Sigmoid colon (tissue), 6 donors: ENCODE measurements at regions not wholly inside any gene's neighbourhood (a gene's known extent, or its start where the extent isn't known, plus 50 kb on each side); places are given as distances from the start of the nearest gene placed in this dataset.

Experiments used
- DNase-seq: peaks from one replicate; pipeline ENCODE4 v3.0.0-alpha.2; 2019
- H3K27ac ChIP-seq, 4 donors: fragments of 200-600 bp; sonication (generic); one replicate each; pipeline ENCODE4 v1.5.1; 2016 to 2019; ENCODE audit warnings: mild to moderate bottlenecking in 1 of 4
- H3K27me3 ChIP-seq, 3 donors: fragments of 200-600 bp; sonication (generic); one replicate each; pipeline ENCODE4 v1.5.1; 2019; ENCODE audit warnings: mild to moderate bottlenecking in 1 of 3
- H3K36me3 ChIP-seq, 4 donors: fragments of 200-600 bp; sonication (generic); one replicate each; pipeline ENCODE4 v1.5.1; 2016 to 2019
- H3K4me1 ChIP-seq, 4 donors: fragments of 200-600 bp; sonication (generic); one replicate each; pipeline ENCODE4 v1.5.1; 2017 to 2019
- H3K4me3 ChIP-seq, 4 donors: fragments of 200-600 bp; sonication (generic); one replicate each; pipeline ENCODE4 v1.5.1; 2017 to 2019; ENCODE audit warnings: mild to moderate bottlenecking in 2 of 4, moderate library complexity in 1 of 4
- H3K9me3 ChIP-seq, 4 donors: fragments of 200-600 bp in 3 of 4; sonication (generic) in 3 of 4; one replicate each; pipeline versions ENCODE4 v1.5.1 to v1.6.1; 2013 to 2019
- EP300 ChIP-seq, 4 donors: sonication (generic); formaldehyde crosslinking; IDR thresholded peaks; one replicate each; pipeline ENCODE4 v1.6.1; 2017; ENCODE audit warnings: antibody characterized with exemption in 4 of 4
- POLR2A ChIP-seq, 2 donors: fragments of 450-650 bp; IDR thresholded peaks; one replicate each; pipeline ENCODE4 v1.6.1; 2016; ENCODE audit warnings: antibody characterized with exemption in 2 of 2, mild to moderate bottlenecking in 2 of 2, moderate library complexity in 2 of 2
- POLR2AphosphoS5 ChIP-seq, 4 donors: sonication (generic); formaldehyde crosslinking; IDR thresholded peaks; one replicate each; pipeline ENCODE4 v1.6.1; 2017; ENCODE audit warnings: antibody characterized with exemption in 4 of 4
- WGBS, 2 donors: extraction: QIAGEN DNeasy Blood & Tissue Kit; methylation state at CpG; one replicate each; pipeline ENCODE4 v1.1.7; 2013; 5-methylcytosine and 5-hydroxymethylcytosine counted together
- intact Hi-C: fragments of 100-400 bp; cut with DNase I; formaldehyde crosslinking; loops from one replicate; pipeline ENCODE4 v1.15.1; 2023
- TF ChIP-seq, protein P1 (sequence below), 4 experiments: fragments of 450-650 bp in 3 of 4; fragments of 200-600 bp in 1 of 4; IDR thresholded peaks; one replicate each; pipeline ENCODE4 v1.5.1; 2016 to 2019; ENCODE audit warnings: antibody characterized with exemption in 4 of 4, mild to moderate bottlenecking in 3 of 4, moderate library complexity in 2 of 4
- donor health status: healthy with polysubstance abuse.
- donor health status: healthy.

GRCh38 chr4:183772361-183772760, 113.3 kb downstream of the TRAPPC11 start:
- no peaks in the 10 kb centered on the region for H3K27me3 ChIP-seq
- DNase-seq: no peak
- H3K4me1 ChIP-seq: no peaks in the 10 kb centered on the region
- intact Hi-C loops: no loop called here
- WGBS, 2 donors: 86 to 92% methylated on average over 1 of the region's 1 CpG
- TF ChIP-seq, protein P1, sequence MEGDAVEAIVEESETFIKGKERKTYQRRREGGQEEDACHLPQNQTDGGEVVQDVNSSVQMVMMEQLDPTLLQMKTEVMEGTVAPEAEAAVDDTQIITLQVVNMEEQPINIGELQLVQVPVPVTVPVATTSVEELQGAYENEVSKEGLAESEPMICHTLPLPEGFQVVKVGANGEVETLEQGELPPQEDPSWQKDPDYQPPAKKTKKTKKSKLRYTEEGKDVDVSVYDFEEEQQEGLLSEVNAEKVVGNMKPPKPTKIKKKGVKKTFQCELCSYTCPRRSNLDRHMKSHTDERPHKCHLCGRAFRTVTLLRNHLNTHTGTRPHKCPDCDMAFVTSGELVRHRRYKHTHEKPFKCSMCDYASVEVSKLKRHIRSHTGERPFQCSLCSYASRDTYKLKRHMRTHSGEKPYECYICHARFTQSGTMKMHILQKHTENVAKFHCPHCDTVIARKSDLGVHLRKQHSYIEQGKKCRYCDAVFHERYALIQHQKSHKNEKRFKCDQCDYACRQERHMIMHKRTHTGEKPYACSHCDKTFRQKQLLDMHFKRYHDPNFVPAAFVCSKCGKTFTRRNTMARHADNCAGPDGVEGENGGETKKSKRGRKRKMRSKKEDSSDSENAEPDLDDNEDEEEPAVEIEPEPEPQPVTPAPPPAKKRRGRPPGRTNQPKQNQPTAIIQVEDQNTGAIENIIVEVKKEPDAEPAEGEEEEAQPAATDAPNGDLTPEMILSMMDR (IDR thresholded peaks at IDR 0.05): no peak
- TF ChIP-seq EP300 (IDR thresholded peaks at IDR 0.05): no peak
- TF ChIP-seq POLR2A (IDR thresholded peaks at IDR 0.05): no peak
- no peaks in the 10 kb centered on the region for H3K9me3 ChIP-seq
- no peak overlapping the region for H3K4me3 ChIP-seq
- no peak overlapping the region for H3K27ac ChIP-seq
- no peaks in the 10 kb centered on the region for H3K36me3 ChIP-seq

GRCh38 chr4:183773790-183774189, 114.7 kb downstream of the TRAPPC11 start:
- Histone ChIP-seq H3K27ac (no peak overlapping the region), H3K4me1 (no peaks in the 10 kb centered on the region), H3K36me3 (no peaks in the 10 kb centered on the region), H3K4me3 (no peak overlapping the region), H3K9me3 (no peaks in the 10 kb centered on the region), H3K27me3 (no peaks in the 10 kb centered on the region)
- intact Hi-C loops: no loop called here
- 63 to 72% methylated on average over 5 of the region's 5 CpGs for WGBS, 2 donors
- TF ChIP-seq POLR2A (IDR thresholded peaks at IDR 0.05) (no peak), POLR2AphosphoS5 (IDR thresholded peaks at IDR 0.05) (no peak), EP300 (IDR thresholded peaks at IDR 0.05) (no peak)
- TF ChIP-seq, protein P1 (IDR thresholded peaks at IDR 0.05): no peak
- DNase-seq: no peak

GRCh38 chr4:183783306-183783705, 121.8 kb upstream of the STOX2 start:
- Histone ChIP-seq H3K27me3 (no peaks in the 10 kb centered on the region), H3K36me3 (no peaks in the 10 kb centered on the region), H3K27ac (no peak overlapping the region), H3K4me3 (no peak overlapping the region), H3K4me1 (no peaks in the 10 kb centered on the region), H3K9me3 (no peaks in the 10 kb centered on the region)
- TF ChIP-seq POLR2A (IDR thresholded peaks at IDR 0.05): no peak
- no peak for TF ChIP-seq POLR2AphosphoS5 (IDR thresholded peaks at IDR 0.05)
- no peak for TF ChIP-seq EP300 (IDR thresholded peaks at IDR 0.05)
- TF ChIP-seq, protein P1 (IDR thresholded peaks at IDR 0.05): no peak
- intact Hi-C loops: no loop called here
- no peak for DNase-seq
- WGBS, 2 donors: 82 to 86% methylated on average over 4 of the region's 4 CpGs

DNA sequence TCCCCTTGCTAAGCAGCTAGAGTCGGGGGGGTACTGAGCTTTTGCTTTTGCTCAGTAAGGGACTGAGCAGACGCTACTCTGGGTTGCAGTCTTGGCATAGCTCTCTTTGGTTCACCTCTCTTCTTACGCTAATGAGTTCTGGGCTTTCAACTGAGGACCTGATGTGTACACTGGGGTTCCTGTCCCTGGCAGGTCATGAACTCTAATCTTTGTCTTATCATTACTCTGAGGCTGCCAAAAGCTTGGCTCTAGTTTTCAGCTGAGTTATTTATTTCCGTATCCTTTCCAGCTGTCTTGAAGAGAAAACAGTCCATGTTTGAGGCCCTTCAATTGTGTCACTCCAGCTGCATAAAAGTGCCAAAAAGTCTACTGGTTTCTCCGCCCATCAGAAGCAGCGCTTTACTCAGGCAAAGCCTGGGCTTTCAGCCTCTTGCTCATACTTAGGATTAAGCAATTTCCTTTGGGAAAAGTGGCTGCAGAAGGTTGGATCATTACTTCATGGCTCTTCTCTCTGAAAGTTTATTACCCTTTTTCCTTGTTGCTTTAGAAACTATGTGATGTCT, 121.0 kb upstream of the STOX2 start:
- H3K36me3 ChIP-seq: no peaks in the 10 kb centered on the region
- no peaks in the 10 kb centered on the region for H3K4me1 ChIP-seq
- H3K4me3 ChIP-seq: no peak overlapping the region
- no peak for DNase-seq
- H3K9me3 ChIP-seq: no peaks in the 10 kb centered on the region
- WGBS, 2 donors: 29 to 61% methylated on average over 6 of the region's 6 CpGs
- intact Hi-C loops: no loop called here
- no peaks in the 10 kb centered on the region for H3K27me3 ChIP-seq
- TF ChIP-seq, protein P1 (IDR thresholded peaks at IDR 0.05): no peak
- TF ChIP-seq POLR2AphosphoS5 (IDR thresholded peaks at IDR 0.05): no peak
- TF ChIP-seq POLR2A (IDR thresholded peaks at IDR 0.05): no peak
- no peak for TF ChIP-seq EP300 (IDR thresholded peaks at IDR 0.05)
- H3K27ac ChIP-seq: peak overlapping the region in 2 of 4 donors; percentile 18 to 25

DNA sequence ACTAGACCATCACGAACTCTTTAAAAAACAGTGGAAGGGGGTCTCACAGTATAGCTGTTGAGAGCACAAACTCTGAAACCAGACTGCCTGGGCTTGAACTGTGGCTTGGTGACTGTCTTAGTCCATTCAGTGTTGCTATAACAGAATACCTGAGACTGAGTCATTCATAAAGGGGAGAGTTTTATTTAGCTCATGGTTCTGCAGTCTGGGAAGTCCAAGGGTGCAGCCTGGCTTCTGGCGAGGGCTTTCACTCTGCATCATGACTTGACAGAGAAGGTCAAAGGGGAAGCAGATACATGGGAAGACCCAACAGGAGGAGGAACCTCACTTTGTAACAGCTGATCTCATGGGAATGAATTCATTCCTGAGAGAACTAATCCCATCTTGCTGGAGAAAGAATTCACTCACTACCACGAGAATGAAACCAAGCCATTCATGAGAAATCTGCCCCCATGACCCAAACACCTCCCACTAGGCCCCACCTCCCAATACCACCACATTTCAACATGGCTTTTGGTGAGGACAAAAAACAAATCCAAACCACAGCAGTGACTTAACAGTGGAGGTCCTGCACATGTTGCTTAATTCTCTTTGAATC, 116.7 kb upstream of the STOX2 start:
- intact Hi-C loops: no loop called here
- TF ChIP-seq POLR2AphosphoS5 (IDR thresholded peaks at IDR 0.05): no peak
- TF ChIP-seq POLR2A (IDR thresholded peaks at IDR 0.05): no peak
- TF ChIP-seq, protein P1 (IDR thresholded peaks at IDR 0.05): no peak
- TF ChIP-seq EP300 (IDR thresholded peaks at IDR 0.05): no peak
- no peaks in the 10 kb centered on the region for H3K4me1 ChIP-seq
- no peak for DNase-seq
- H3K4me3 ChIP-seq: no peak overlapping the region
- no peaks in the 10 kb centered on the region for H3K27me3 ChIP-seq
- H3K27ac ChIP-seq: no peak overlapping the region
- peaks cover 0 to 6% (median 6%) of the 10 kb centered on the region in 4 donors for H3K9me3 ChIP-seq
- no peaks in the 10 kb centered on the region for H3K36me3 ChIP-seq
- 55 to 91% methylated on average over 3 of the region's 3 CpGs for WGBS, 2 donors
